ENCODE measurements at regions not wholly inside any gene's neighbourhood (a gene's known extent, or its start where the extent isn't known, plus 50 kb on each side); places are given as distances from the start of the nearest gene placed in this dataset.
A peak's percentile ranks its signal among the peaks of the same experiment; 100 is the strongest.
"Not testable (repeated sequence)": the region's sequence is repeated elsewhere in the genome, so short reads cannot be mapped to it uniquely, and the experiment has no call there.

GRCh38 chr6:5836597-5836996, 170.1 kb downstream of the NRN1 start:
- DNase-seq = not testable (repeated sequence)

- no peak for DNase-seq
Observed at GRCh38 chr6:5833120-5833519, 173.6 kb downstream of the NRN1 start.

- DNase-seq = no peak
Observed at GRCh38 chr6:5832668-5833067, 174.1 kb downstream of the NRN1 start.

- DNase-seq = peak in 1 of 2 donors; percentile 20
Observed at GRCh38 chr6:5831219-5831862, 175.4 kb downstream of the NRN1 start.

- DNase-seq = no peak
Observed at GRCh38 chr6:5828296-5828695, 178.4 kb downstream of the NRN1 start.

GRCh38 chr6:5827056-5827904, 179.4 kb downstream of the NRN1 start:
- no peak for DNase-seq

- not testable (repeated sequence) for DNase-seq
Observed at GRCh38 chr6:5824382-5824983, 182.2 kb downstream of the NRN1 start.

Data from hippocampal formation (tissue), 2 donors.